Nephron progenitor cell (in vitro differentiated cells): ENCODE measurements at regions not wholly inside any gene's neighbourhood (a gene's known extent, or its start where the extent isn't known, plus 50 kb on each side); places are given as distances from the start of the nearest gene placed in this dataset.

Source experiments
- DNase-seq: peaks from one replicate; pipeline ENCODE4 v3.0.0; 2021
- H3K27ac Mint-ChIP-seq: 2 replicates; pipeline ENCODE4 v1.8.0; 2021; ENCODE audit warnings: mild to moderate bottlenecking, moderate library complexity, mixed read lengths
- H3K27me3 Mint-ChIP-seq: 2 replicates; pipeline ENCODE4 v1.8.0; 2021; ENCODE audit warnings: mild to moderate bottlenecking, low read depth, mixed read lengths; ENCODE audit not compliant: poor library complexity
- H3K36me3 Mint-ChIP-seq: 2 replicates; pipeline ENCODE4 v1.8.0; 2021; ENCODE audit warnings: low read depth, mixed read lengths
- H3K4me1 Mint-ChIP-seq: 2 replicates; pipeline ENCODE4 v1.8.0; 2021; ENCODE audit warnings: mixed read lengths
- H3K4me3 Mint-ChIP-seq: 2 replicates; pipeline ENCODE4 v1.8.0; 2021; ENCODE audit warnings: mild to moderate bottlenecking, moderate library complexity, mixed read lengths
- H3K9me3 Mint-ChIP-seq: 2 replicates; pipeline ENCODE4 v1.8.0; 2021; ENCODE audit warnings: mild to moderate bottlenecking, moderate library complexity, mixed read lengths
- CTCF ChIP-seq: fragments of 200-600 bp; sonication (generic); IDR thresholded peaks from 2 replicates; pipeline ENCODE4 v1.5.0; 2021; ENCODE audit warnings: antibody characterized with exemption

- Mint-ChIP-seq H3K36me3 (no peaks in the 10 kb centered on the region), H3K9me3 (peaks cover 8% of the 10 kb centered on the region), H3K4me3 (no peak overlapping the region), H3K27me3 (no peaks in the 10 kb centered on the region), H3K4me1 (no peaks in the 10 kb centered on the region), H3K27ac (no peak overlapping the region)
- no peak for TF ChIP-seq CTCF
- DNase-seq: no peak
These were observed 655.0 kb upstream of the NCAM2 start for GRCh38 chr21:20343186-20343585.

- no peak overlapping the region for H3K4me3 Mint-ChIP-seq
These were observed 647.1 kb upstream of the NCAM2 start for GRCh38 chr21:20351138-20351537.

GRCh38 chr21:20353351-20353750 lies 644.9 kb upstream of the NCAM2 start:
- no peak for DNase-seq
- H3K27ac Mint-ChIP-seq: no peak overlapping the region
- TF ChIP-seq CTCF: no peak
- no peaks in the 10 kb centered on the region for H3K4me1 Mint-ChIP-seq
- H3K36me3 Mint-ChIP-seq: no peaks in the 10 kb centered on the region
- H3K9me3 Mint-ChIP-seq: no peaks in the 10 kb centered on the region
- no peak overlapping the region for H3K4me3 Mint-ChIP-seq
- H3K27me3 Mint-ChIP-seq: no peaks in the 10 kb centered on the region

More at GRCh38 chr21:20351138-20351537, 647.1 kb upstream of the NCAM2 start:
- no peaks in the 10 kb centered on the region for H3K36me3 Mint-ChIP-seq
- no peak for DNase-seq
- TF ChIP-seq CTCF: no peak
- H3K9me3 Mint-ChIP-seq: no peaks in the 10 kb centered on the region
- no peaks in the 10 kb centered on the region for H3K27me3 Mint-ChIP-seq
- H3K27ac Mint-ChIP-seq: no peak overlapping the region
- H3K4me1 Mint-ChIP-seq: no peaks in the 10 kb centered on the region

GRCh38 chr21:20373031-20373430 lies 625.2 kb upstream of the NCAM2 start:
- DNase-seq: no peak
- H3K36me3 Mint-ChIP-seq: no peaks in the 10 kb centered on the region
- H3K4me1 Mint-ChIP-seq: no peaks in the 10 kb centered on the region
- no peak overlapping the region for H3K4me3 Mint-ChIP-seq
- no peak for TF ChIP-seq CTCF
- no peaks in the 10 kb centered on the region for H3K27me3 Mint-ChIP-seq
- H3K27ac Mint-ChIP-seq: no peak overlapping the region
- no peaks in the 10 kb centered on the region for H3K9me3 Mint-ChIP-seq

DNA sequence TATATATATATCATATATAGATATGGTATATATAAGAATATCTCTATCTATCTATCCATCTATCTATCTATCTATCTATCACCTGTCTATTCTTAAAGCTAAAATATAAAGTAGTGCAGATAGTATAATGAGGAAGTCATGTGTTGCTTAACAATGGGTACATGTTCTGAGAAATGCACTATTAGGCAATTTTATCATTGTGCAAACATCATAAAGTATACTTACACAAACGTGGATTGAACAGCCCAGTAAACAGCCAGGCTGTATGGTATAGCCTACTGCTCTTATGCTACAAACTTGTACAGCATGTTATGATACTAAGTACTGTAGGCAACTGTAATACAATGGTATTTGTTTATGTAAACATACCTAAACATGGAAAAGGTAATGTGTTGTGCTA lies 621.0 kb upstream of the NCAM2 start:
- Mint-ChIP-seq H3K36me3 (no peaks in the 10 kb centered on the region), H3K4me3 (no peak overlapping the region), H3K4me1 (no peaks in the 10 kb centered on the region), H3K9me3 (no peaks in the 10 kb centered on the region), H3K27me3 (no peaks in the 10 kb centered on the region), H3K27ac (no peak overlapping the region)
- no peak for DNase-seq
- no peak for TF ChIP-seq CTCF

GRCh38 chr21:20388400-20388799 lies 609.8 kb upstream of the NCAM2 start:
- no peak overlapping the region for H3K4me3 Mint-ChIP-seq

More at GRCh38 chr21:20388400-20388799, 609.8 kb upstream of the NCAM2 start:
- TF ChIP-seq CTCF: no peak
- no peak overlapping the region for H3K27ac Mint-ChIP-seq
- H3K4me1 Mint-ChIP-seq: no peaks in the 10 kb centered on the region
- H3K27me3 Mint-ChIP-seq: no peaks in the 10 kb centered on the region
- H3K36me3 Mint-ChIP-seq: no peaks in the 10 kb centered on the region
- DNase-seq: no peak
- no peaks in the 10 kb centered on the region for H3K9me3 Mint-ChIP-seq
